MM.1S (cell line): ENCODE measurements at regions not wholly inside any gene's neighbourhood (a gene's known extent, or its start where the extent isn't known, plus 50 kb on each side); places are given as distances from the start of the nearest gene placed in this dataset.

Experiments
- CTCF ChIP-seq: fragments of 300-600 bp; sonication (generic); IDR thresholded peaks from 2 replicates; pipeline ENCODE4 v1.5.1; 2016; ENCODE audit warnings: antibody characterized with exemption, low read length, mixed read lengths
- EZH2phosphoT487 ChIP-seq: fragments of 300-600 bp; sonication (generic); IDR thresholded peaks from 2 replicates; pipeline ENCODE4 v1.6.1; 2018; ENCODE audit warnings: antibody characterized with exemption, low read length

- TF ChIP-seq CTCF: no peak
- no peak for TF ChIP-seq EZH2phosphoT487
Observed at GRCh38 chr7:40946549-40946948, 756.3 kb downstream of the INHBA start.
